ENCODE measurements at regions not wholly inside any gene's neighbourhood (a gene's known extent, or its start where the extent isn't known, plus 50 kb on each side); places are given as distances from the start of the nearest gene placed in this dataset.

DNA sequence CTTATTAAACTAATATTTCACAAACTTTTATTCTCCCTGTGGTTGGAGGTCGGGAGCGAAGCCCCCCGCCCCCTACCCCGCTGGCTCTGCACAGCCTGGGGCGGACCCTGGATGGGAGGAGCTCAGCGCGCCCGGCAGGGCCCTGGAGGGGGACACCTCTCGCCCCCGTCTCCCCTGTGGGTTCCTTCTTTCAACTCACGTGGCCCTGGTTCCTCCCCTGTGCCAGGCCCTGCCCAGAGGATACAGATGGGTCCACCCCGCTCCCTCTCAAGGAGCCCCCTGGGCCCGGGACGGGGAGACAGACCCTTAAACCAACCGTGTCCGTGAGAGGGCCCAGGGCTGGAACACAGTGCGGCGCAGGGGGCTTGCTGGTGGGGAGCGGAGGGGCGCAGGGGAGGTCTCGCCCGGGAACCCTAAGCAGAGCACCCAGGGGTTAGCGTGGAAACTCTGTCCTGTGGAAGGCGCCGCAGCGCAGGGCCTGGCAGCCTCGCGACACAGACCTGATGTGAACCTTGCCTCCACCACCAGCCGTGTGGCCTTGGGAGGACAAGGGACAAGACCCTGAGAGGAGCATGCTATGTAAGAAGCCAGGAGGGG is 103.7 kb upstream of the MVB12B start:
- no peak for DNase-seq (ENCODE audit: low spot score)

DNA sequence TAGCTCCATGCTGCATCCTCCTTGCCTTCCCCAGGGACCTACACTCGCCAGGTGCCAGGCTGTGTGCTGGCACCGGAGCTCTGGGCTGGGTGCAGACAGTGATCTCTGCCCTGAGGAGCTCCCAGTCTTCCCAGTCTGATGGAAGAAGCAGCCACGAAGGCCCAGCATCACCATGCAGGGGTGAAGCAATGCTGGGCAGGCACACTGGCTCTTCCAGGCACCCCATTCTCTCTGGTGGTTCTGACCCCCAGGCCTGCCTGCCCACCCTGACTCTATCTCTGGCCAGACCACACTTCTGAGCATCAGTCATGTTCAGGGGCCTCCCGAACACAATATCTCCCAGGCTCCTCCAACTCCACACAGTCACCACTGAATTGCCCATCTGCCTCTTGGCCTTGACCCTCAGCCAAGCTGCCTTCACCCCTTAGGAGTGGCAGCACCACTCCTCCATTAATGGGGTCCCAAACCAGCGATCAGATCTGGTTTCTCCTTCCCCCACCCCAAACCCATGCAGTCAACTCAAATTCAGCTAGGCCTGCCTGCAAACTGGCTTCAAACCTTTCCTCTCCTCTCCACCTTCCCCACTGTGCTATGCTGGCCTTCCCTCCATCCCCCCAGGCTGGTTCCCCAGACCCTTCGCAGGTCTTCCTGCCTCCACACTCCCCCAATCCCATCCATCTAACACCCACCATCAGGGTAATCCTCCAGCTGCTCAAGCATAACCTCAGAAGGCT is 102.7 kb upstream of the MVB12B start:
- DNase-seq (ENCODE audit: low spot score) = no peak

DNA sequence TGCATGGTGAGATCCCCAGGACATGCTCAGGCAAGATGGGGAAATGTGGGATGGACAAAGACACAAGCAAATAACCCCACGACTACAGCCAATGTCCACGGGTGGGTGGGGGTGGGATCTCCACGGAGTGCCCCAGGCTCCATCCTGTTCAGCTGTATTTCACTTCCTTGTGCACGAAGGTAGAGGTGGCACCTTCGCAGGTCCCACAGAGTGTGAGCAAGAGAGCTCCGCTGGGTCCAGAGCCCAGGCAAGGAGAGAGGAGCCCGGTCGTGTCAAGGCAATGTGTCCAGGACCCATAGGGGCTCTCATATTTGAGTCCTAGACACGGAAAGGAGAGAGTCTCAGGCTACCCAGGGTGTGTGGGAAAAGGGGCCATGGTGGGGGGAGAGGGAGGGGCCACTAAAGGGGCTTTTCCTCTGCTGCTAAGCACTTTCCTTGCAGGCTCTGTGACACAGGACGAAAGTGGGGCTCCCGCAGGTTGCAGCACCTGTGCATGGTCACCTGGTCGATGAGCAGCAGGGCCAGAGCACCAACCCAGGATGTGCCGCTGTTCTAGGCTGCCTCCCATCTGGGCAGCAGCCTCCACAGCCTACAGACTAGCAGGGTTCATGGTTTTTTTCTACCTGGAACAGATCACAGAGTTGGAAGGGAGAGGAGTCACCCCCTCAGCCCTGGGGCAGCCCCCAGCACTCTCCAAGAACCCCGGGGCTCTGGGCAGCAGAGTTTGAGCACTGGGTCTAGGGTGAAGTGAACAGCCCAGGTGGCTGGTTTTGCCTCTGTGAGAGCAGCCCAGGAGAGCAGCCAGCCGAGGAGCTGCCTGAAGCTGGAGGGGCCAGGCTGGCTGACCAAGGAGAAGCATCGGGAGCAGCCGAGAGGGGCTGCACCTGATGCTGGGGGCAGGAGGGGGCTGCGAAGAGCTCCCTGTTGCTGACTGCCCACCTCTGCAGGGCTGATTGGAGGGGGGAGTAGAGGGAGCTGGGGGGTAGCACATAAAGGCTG is 100.7 kb upstream of the MVB12B start:
- DNase-seq (ENCODE audit: low spot score) = no peak

DNA sequence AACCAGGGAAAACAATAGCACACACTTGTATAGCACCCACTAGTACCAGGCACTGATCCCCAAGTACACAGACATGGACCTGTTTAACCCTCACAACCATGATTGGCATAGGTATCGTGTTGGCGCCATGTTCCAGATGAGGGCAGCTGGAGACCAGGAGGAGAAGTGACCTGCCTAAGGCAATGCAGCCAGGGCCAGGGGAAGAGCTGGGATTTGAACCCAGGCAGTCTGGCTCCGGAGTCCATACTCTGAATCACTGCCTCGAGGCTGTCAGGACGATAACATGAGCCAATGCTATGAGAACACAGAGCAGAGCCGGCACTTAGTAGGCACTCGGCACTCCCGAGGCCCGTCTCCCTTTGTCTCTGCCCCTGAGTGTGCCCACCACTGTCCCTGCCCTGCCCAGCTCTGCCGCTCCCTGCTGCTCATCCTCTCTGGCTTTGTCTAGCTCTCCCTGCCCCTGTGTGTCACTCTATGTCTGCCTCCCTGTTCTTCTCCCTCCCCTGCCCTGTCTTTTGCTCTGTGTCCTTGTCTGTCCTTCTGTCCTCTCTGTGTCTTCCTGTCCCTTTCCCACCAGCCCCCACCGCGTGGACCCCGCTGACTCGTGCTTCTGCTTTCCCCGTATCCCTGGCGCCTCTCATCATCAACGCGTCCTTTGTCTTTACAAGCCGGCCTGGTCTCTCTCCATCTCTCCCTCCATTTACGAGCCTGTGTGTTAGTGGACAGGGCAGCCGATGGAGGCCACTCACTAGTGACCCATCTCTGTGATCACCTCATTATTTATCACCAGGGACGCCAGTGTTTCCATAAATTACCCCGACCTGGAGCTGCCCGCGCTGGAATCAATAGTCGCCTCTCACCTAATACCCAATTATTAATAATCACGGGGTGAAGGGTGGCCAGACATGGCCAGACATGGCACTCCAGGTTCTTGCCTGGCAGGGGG is 99.4 kb upstream of the MVB12B start:
- no peak for DNase-seq (ENCODE audit: low spot score)

DNA sequence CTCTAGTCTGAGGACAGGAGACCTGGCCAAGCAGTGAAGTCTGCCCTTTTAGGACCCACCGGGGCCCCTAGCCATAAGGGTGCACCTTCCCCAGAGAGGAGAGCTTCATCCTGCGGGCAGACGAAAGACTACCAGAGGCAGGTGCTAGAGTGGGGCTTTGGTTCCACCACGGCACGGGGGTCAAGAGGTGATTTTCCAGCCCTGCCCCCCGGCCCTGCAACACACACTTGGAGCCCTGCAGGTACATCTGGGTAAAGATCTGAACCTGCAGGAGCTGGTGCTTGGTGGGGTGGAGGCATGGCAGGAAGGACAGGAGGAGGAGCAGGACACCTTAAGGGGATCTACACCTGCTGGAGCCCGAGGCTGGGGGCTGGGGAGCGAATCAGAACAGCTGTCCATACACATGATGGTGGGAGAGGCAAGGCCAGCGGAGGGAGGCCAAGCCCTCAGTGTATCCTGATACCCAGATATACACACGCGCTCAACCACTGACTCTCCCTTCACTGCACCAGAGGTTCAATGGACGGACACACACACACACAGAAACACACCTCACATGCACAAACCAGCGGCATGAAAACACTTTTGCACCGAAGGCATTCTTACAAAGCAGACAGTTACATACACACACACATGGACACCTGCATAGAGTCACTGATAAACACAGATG is 98.4 kb upstream of the MVB12B start:
- no peak for DNase-seq (ENCODE audit: low spot score)

DNA sequence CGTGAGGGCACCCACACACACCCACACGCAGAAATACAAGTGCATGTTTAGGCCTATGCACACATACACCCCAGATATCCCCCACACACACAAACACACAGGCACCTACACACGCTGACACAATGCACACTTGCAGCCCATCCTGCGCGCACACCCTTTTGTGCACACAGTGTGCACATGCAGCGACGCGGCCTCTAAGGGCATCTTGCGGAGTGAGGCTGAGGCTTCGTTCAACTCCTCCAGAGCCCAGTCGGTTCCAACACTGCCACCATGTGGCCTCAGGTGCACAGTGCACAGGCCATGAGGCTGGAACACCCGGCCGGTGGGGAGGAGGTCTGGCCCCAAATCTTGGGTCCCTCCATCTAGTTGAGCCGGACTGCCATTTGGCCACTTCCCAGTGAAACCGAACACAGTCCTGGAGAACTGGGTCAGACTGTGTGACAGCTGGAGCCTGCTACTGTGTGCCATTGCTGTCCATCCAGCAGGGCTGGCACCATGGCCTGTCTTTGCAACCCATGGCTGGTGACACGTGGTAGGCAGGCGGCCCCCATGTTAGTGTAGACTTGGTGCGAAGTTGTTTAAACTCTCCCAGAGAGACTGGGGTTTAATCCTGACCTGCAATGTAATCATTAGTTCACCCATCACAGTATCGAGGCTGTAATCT is 97.7 kb upstream of the MVB12B start:
- DNase-seq (ENCODE audit: low spot score) = peak; percentile 85

DNA sequence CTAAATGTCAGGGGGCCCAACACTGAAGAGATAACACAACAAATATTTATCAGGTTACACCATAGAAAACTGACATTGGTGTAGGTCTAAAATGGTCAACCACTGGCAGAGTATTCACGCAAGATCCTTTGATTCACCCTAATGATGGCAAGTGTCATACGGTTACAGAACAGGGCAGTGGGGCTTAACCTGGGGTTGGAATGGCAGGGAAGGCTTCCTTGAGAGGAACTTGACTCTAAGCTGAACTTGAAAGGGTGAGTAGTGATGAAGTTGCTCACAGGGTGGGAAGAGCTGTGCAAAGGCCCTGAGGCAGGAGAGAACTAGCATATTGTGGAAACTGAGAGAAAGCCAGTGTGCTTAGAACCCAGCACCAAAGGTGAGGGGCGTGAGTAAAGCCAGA is 97.1 kb upstream of the MVB12B start:
- no peak for DNase-seq (ENCODE audit: low spot score)

DNA sequence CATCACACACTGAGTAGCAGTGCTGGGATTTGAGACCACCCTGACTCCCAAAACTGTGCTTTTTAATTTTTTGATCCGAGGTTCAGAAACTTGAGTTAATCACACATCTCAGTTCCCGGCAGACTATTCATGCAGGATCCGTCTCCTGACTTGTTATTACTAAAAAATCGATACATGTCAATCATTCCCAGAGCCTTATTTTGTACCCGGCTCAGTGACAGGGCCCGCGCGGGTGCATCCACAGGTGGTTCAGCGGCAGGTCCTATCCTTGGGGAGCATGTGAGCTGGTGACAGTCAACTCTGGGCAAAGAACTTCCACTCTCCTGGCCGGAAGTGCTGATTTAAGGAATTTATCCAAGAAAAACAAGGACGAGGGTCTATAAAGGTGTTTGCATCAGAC is 95.9 kb upstream of the MVB12B start:
- DNase-seq (ENCODE audit: low spot score) = no peak

DNA sequence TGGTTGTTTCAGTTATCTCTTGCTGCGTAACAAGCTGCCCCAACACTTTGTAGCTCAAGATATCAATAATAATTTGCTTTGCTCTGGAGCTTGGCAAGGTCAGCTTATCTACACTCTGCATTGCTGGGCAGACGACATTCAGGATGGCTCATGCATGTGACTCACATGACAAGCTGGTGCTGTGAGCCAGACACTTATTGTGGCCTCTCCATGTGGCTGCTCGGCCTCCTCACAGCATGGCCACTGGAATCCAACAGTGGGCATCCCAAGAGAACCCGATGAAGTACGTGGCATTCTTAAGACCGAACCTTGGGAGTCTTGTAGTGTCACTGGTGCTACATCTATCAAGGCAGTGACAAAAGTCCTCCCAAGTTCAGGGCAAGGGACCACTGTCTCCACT is 94.2 kb upstream of the MVB12B start:
- DNase-seq (ENCODE audit: low spot score) = no peak

DNA sequence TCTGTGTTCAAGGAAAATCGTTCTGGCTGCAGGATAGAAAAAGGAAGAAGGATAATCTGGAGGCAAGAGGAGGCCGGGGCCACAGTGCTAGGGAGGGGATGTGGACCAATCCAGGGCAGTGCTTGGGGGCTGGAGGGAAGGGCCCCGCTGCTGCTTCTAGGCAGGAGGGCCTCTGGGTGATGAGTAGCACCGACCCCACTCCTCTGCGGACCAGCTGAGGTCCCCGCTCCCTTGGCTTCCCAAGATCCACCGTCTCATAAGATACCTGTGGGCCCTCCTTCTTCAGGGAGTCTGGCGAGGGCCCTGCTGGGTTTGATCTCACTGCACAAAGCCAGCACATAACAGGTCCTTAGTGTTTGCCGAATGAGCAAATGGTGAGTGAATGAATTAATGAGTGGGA is 93.5 kb upstream of the MVB12B start:
- no peak for DNase-seq (ENCODE audit: low spot score)

DNA sequence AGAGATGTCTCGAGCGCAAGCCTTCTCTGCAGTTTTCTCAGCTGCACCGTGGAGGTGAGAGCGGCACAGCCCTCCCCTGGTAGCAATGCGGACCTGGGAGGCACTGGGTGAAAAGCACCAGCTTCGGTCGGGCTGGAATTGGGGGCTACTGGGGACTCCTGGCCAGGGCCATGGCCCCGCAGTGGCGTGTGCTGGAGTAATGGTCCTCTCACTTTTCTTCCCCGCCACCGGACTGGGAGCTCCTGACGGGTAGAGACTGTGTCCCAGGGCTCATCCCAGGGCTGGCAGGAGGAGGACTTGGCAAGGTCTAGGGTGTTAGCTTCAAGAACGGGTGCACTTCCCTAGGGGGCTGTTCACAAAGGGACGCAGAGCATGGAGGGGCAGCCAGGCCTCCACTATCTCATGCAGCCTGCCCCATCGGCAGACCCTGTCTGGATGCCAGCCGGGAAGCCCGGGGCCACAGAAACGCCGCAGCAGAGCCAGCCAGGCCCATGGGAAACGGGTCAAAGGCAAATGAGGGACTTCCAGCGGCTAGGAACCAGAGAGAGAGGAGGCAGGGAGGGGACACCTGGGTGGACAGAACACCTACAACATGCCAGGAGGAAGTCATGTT is 92.6 kb upstream of the MVB12B start:
- DNase-seq (ENCODE audit: low spot score) = no peak

DNA sequence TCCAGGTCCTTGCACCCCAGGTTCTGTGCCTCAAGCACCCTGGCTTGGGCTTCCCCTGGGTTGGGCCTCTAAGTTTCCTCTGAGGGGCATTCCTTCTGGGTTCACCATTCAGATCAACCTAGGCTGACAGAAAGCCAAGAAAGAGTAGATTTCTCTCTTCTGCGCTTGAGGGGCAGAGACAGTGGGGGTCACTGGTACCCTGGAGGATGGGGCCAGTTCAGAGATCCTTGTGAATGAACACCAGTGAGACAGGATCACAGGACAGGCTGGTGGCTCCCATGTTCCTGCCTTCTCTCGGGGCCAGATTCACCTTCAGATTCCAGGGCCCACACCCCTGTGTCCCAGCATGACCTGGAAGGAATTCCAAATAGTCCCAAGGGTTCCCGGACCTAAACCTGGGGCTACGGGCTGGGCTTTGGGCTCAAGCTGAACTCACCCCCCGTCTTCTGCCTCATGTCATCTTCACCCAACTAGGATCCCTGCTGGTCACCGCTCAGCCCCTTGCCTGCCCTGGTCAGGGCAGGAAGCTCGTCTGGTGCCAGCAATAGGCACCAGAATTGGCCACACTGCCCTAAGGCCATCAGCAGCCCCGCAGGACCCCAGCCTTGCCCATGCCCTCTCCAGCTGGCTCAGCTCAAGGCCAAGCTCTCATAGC is 91.8 kb upstream of the MVB12B start:
- no peak for DNase-seq (ENCODE audit: low spot score)

DNA sequence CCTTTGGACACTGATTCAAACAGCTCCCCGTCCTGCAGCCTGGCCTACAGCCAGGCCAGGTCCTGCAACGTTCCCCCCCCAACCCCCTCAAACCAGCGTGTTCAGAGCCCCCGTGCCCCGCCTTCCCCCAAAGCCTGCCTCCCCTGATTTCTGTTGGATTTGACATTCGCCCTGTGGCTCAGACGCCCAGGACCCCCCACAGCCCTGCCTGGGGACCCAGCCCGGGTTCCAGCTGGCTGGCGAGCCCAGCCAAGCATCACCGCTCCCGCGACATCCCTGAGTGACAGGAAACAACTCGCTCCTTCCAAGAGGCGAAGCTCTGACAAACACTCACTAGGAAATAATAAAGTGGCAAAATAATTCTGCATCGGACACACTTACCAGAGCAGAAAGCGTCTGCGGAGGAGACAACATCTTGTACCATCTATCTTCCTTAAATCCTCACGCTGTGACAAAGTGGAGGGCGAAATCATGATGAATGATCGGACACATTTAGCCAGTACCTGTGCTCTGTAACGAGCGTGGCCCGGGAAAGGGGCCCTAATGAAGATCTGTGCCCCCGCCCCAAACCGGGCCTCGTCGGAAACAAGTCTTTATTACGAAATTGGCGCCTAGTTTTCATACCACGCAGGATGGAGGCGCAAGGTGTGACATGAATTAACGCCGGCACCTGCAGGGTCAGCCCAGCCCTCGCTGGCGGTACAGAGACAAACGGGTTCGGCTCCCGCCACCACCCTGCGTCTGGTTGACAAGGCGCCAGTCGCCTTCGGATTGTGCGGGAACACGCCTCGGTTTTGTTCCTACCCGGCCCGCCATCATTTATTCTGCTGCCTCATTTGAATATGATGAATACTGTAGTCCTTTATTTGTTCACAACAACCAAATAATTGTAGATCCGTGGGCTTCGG is 91.0 kb upstream of the MVB12B start:
- DNase-seq (ENCODE audit: low spot score) = no peak

DNA sequence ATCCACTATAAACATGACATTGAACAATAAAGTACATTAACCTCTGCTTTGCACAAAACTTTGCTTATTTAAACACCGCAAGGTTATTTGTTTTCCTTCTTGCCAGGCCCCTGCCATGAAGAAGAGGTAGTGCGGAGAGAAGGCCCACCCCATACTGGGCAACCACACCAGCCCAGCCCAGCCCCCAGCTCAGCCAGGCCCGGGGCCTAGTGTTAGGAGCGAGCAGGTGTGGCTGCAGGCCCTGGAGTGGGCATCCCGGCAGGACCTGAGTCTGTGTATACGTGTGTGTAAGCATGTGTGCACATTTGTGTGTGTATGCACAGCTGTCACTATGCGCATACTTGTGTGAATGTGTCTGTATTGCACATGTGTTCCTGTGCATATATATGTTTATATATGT is 90.4 kb upstream of the MVB12B start:
- no peak for DNase-seq (ENCODE audit: low spot score)

DNA sequence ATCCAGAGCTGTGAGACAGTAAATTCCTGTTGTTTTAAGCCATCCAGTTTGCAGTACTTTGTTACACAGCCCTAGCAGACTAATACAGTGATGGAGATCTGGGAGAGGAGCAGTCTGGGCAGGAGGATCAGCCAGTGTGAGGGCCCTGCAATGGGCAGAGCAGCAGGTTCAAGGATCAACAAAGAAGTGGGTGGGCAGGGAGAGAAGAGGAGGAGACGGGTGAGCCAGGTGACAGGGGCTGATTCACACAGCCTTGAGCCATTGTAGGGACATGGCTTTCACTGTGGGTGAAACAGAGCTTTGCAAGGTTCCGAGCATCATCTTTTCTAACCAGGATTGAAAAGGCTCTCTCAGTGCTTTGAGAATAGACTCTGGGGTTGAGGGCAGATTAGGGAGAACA is 88.2 kb upstream of the MVB12B start:
- DNase-seq (ENCODE audit: low spot score) = no peak

DNA sequence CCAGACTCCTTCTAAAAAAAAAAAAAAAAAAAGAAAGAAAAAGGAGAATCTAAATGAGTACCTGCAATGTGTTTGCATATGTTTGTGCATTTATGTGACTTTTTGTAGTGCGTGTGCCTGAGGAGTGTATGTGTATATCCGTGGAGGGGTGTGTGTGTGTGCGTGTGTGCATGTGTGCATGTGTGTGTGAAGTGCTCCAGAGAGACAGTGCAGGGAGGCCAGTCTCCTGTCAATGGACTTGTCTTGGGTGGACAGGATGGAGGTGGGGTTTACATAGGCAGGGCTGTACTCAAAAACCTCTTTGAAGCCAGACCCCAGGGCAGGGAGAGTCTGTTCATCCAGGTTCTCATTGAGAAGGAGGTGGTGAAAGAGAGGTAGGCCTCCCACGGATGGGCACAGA is 87.1 kb upstream of the MVB12B start:
- no peak for DNase-seq (ENCODE audit: low spot score)

DNA sequence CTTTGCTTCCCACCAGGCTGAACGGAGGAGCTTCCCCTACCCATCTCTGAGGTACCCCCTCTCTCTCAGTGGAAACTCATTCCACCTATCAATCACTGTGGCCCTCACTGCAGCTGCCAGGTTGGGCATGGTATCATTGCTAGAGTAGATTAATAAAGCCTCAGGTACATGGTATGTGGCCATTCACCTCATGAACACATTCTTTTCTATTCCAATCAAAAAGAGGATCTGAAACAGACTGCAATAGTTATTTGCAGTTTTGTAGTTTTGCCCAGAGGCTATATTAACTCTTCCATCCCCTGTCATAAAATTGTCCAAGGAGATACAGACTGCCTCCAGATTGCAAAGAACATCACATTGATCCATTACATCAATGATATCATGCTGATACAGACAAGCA is 85.8 kb upstream of the MVB12B start:
- no peak for DNase-seq (ENCODE audit: low spot score)

DNA sequence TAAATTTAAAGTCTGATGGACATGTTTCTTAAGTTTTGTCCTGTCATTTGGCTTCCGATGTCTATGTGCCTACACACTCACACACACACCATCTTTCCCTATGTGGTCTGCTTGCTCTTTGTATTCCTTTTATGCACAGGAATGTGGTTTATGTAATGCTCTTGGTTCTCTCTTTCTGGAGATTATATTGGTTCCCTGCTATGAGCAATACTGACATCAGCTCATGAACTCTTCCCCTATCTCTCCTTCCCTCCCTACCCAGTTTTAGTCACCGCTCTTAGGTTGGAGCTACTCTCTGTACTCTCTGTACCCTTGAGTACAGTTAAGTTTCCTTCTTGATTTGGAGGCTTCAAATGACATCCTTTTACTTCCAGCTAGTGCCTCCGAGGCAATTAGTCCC is 77.9 kb upstream of the MVB12B start:
- no peak for DNase-seq (ENCODE audit: low spot score)
